ENCODE measurements at regions not wholly inside any gene's neighbourhood (a gene's known extent, or its start where the extent isn't known, plus 50 kb on each side); places are given as distances from the start of the nearest gene placed in this dataset.
"Not testable (repeated sequence)": the region's sequence is repeated elsewhere in the genome, so short reads cannot be mapped to it uniquely, and the experiment has no call there.

DNA sequence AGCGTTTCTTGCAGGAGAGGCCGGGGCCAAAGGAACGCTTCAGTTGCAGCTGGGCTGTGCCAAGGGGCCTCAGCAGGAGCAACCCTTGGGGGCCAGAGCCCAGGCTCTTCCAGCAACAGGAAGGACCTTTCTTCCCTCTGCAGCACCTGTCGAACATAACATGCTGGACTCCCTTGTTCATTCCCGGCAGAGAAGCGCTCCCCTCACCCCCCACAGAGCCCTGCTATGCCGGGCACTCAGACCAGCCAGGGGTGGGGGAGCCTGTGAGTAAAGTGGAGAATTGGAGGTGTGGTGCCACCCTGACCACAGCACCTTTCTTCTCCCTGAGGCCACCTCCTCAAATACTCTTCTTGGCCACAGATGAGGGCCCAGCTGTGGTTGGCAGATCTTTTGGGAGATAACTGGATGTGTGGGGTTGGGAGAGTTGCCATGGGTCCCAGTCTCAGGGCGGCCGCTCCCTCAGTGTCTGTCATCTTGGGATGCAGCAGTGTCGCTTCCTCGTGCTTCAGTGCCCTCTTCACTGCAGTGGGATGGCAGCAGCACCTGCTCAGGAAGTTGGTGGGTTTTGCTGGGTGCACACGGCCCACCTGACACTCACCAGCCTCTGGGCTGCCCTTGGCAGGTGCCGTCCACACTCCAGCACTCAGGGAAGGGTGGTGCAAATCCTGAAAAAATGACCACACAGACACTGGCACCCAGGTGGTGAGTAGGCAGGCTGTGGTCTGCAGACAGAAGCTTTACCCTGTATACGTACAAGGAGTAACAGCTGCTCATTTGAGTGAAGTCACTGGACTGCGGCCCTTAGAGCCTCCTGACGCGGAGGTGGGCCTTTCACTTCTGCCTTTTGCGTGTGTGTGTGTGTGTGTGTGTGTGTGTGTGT lies 67.5 kb downstream of the NPIPB11 start:
- TF ChIP-seq POLR2A (IDR thresholded peaks at IDR 0.05): not testable (repeated sequence)
- TF ChIP-seq, protein P1, sequence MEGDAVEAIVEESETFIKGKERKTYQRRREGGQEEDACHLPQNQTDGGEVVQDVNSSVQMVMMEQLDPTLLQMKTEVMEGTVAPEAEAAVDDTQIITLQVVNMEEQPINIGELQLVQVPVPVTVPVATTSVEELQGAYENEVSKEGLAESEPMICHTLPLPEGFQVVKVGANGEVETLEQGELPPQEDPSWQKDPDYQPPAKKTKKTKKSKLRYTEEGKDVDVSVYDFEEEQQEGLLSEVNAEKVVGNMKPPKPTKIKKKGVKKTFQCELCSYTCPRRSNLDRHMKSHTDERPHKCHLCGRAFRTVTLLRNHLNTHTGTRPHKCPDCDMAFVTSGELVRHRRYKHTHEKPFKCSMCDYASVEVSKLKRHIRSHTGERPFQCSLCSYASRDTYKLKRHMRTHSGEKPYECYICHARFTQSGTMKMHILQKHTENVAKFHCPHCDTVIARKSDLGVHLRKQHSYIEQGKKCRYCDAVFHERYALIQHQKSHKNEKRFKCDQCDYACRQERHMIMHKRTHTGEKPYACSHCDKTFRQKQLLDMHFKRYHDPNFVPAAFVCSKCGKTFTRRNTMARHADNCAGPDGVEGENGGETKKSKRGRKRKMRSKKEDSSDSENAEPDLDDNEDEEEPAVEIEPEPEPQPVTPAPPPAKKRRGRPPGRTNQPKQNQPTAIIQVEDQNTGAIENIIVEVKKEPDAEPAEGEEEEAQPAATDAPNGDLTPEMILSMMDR (IDR thresholded peaks at IDR 0.05): not testable (repeated sequence)

Measured in thyroid gland (tissue), 4 donors.